Panc1 (cell line): ENCODE measurements at regions not wholly inside any gene's neighbourhood (a gene's known extent, or its start where the extent isn't known, plus 50 kb on each side); places are given as distances from the start of the nearest gene placed in this dataset.

Source experiments
- CTCF ChIP-seq: fragments of 450-650 bp; IDR thresholded peaks from 2 replicates; pipeline ENCODE4 v1.5.1; 2017; ENCODE audit warnings: mild to moderate bottlenecking
- POLR2AphosphoS5 ChIP-seq: IDR thresholded peaks from 2 replicates; pipeline ENCODE4 v1.6.1; 2012; ENCODE audit warnings: mild to moderate bottlenecking, low read depth, low read length, moderate library complexity

GRCh38 chr4:178242655-178243054 lies 800.4 kb upstream of the AGA start:
- no peak for TF ChIP-seq CTCF
- TF ChIP-seq POLR2AphosphoS5, result no peak
